HG02852 (cell line): ENCODE measurements at regions not wholly inside any gene's neighbourhood (a gene's known extent, or its start where the extent isn't known, plus 50 kb on each side); places are given as distances from the start of the nearest gene placed in this dataset.

Source experiments
- ATAC-seq: cut with Tn5 transposase; IDR thresholded peaks from one replicate; pipeline ENCODE4 v1.9.1; 2021; ENCODE audit warnings: mild to moderate bottlenecking, moderate library complexity; ENCODE audit not compliant: unreplicated experiment

DNA sequence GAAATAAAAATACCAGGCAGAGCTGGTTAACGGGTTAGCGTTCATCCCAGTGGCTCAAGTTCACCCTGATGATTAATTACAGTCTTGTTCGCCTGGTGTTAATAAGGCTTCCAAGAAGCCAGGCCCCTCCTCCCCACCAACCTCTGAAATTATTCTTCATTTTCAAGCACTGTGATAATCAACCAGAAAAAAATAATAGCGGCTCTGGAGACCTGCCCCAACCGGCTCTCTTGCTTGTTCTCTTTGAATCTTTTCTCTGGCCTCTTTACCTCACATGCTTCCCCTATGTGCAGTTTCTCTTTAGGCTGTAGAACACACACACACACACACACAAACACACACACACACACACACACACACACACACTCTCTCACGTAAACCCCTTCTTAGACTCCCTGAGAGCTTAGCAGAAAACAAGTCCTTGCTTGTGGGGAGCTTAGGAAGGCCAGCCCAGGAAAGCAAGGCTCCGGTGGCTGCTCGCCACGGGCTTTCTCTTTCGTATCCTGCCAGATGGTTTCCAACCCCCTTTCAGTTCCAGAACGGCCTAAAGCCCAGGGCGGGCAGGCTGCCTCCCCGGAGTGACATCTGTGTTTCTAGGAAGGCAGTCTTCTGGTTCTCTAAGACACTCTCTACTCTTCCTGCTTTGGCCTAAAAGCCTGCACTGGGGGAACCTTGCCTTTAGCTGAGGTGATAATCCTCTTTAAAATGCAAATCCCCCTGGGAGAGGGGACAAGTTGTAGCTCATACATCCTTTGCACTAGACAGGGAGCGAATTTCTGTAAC is 106.4 kb upstream of the SESN3 start:
- peak; percentile 87 for ATAC-seq

DNA sequence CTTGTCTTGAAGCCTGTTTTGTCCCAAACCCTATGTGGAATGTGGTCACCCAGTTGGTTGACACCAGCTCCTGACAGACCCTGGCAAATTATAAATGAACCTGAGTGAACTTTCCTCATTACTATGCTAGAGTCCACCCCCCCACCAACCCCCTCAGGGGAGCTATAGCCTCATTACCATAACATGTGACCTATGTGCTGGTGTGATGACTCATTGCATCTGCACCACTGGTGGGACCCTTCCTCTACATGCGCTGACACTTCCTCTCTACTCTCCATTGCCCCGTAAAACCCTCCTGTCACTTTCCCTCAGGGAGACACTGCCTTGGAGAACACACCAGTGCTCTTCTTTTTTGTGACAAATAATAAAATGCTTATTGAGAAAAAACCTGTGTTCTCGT is 105.0 kb upstream of the SESN3 start:
- ATAC-seq: no peak

DNA sequence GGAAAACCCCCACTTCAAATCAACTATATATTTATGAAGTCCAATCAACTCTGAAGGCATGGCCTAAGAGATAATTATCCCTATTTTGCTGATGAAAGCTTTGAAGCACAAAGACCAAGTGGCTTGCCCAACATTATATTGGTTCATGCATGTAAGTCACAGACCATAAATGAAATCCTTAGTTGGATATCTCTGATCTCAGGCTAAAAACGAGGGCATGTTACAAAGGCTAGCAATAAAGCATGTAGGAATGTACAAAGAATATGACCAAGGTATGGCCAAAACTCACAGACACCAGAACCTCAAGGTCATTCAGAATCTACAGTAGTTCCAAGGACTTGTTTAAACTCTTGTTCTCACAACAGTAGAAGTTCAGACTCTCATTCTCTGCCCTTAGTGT is 100.2 kb upstream of the SESN3 start:
- no peak for ATAC-seq

DNA sequence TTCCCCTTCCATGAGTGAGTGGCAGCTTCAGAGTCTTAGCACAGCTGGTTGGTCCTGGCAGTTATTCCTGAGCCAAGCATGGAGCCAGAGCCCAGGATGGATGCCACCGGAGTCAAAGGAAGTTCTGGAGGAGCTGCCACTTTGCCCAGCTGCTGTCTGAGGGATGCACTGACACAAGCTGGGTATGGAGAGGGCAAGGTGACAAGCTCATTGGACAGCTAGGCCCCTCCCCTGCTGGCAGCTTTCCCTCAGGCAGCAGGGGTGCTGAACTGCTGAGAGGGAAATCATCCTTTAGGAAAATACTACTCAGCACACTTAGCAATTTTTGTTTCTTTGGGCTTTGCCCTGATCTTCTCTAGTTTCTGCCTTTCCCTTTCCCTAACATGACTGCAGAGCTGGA is 99.3 kb upstream of the SESN3 start:
- ATAC-seq: no peak

DNA sequence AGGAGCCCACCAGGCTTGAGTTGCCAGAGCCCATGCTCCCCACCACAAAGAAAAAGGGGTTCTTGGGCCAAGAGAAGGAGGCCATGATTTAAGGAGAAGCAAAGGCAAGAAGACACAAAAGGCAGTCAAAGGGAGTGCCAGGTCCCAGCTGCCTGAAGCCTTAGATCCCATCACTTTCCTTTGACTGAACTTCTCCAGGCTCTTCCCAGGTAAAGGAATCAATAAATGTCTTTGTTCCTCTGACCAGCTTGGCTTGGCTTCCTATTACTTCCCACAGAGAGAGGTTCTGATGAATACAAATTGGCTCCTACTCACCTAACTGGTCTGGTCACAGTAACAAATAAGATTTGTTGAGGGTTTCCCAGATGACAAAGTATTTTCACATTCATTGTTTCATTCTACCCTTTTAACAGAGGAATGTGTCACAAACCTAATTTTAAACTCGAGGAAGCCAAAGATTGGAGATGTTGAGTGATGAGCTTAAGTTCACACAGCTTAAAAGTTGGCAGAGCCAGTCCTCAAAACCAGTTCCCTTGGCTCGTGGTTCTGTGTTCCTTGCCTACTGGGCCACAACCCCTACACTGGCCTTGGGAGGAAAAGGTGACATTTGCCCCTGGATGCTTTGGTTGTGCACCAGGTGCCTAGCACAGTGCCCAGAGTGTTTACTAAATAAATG is 96.4 kb upstream of the SESN3 start:
- no peak for ATAC-seq

DNA sequence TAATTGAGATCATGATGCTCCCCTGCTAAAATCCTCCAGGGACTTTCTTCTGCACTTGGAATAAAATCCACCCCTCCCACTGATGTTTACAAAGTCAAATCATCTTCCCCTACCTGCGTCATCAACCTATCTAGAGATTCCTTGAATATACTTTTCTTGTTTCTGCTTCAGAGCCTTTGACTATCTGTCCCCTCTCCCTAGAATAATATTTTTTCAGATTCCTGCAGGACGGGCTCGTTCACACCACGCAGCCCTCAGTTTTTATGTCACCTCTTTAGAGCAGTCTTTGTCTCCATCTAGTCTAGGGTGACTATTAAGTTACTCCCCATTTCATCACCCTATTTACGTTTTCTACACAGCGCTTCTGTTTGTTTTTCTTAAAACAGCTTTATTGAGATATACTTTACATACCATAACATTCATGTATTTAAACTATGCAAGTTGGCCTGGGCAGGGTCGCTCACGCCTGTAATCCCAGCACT is 94.8 kb upstream of the SESN3 start:
- ATAC-seq: no peak

DNA sequence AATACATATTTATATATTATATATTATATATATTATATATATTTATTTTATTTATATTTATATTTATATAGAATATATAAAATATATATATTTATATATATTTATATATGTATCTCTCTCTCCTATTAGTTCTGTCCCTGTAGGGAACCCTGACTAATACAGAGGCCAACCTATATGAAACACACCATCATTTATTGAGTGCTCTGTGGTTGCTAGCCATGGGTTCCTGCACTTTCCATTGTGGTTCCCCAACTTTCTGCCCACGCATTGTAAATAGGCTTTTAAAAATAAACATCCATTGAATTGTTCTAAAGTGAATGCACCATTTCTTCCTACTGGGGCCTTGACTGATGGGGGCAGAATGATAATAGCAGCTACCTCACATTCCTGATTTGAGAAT is 93.8 kb upstream of the SESN3 start:
- no peak for ATAC-seq

DNA sequence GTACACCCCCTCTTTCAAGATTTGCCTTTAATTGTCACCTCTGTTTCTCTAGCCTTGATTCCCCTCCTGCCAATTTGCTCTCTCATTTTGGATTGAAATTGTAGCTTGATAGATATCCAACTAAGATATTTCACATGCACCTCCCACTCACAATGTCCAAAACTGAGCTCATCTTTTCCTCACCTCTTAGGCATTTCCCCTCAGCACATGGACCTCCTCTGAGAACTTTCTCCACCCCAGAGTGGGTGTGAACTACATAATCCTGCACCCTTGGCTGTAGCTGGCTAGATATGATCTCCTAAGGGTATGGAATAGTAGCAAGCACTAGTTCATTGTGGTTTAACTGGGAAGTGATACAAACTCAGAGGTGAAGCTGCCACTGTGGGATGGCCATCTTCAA is 91.5 kb upstream of the SESN3 start:
- no peak for ATAC-seq

DNA sequence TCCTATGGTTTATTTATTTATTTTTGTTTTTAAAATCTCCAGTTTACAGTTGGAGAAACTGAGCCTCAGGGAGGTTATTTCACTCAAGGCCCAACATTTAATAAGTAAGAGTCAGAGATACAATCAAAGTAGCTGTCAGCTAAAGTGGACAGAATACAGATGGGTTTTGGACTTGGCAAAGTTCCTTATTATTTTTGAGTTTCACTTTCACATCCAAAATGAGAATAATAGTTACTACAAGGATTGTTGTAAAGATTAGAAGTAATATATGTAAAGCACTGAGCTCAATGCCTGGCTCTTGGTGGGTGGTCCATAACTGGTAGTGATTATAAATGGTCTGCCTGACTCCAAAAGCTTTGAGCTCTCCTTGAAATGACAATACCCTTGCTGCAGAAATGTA is 87.5 kb upstream of the SESN3 start:
- ATAC-seq: no peak

DNA sequence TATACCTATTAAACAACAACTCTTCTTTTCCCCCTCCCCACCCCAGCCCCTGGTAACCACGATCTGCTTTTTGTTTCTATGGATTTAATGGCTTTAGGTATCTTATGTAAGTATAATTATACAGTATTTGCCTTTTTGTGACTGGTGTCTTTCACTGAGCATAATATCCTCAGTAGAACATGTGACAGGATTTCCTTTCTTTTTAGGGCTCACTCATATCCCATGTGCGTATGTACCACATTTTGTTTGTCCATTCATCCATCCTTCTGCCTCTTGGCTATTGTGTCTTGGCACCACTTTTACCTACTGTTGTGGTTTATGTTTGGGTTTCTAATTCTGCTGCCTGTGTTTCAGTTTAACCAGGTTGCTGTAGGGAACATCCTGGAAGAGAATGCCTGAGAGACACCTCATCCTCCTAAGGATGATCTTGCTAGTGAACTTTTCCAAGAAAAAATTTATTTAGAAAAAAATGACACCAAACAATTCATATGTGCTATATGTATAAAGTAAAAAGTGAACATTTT is 77.6 kb upstream of the SESN3 start:
- no peak for ATAC-seq

DNA sequence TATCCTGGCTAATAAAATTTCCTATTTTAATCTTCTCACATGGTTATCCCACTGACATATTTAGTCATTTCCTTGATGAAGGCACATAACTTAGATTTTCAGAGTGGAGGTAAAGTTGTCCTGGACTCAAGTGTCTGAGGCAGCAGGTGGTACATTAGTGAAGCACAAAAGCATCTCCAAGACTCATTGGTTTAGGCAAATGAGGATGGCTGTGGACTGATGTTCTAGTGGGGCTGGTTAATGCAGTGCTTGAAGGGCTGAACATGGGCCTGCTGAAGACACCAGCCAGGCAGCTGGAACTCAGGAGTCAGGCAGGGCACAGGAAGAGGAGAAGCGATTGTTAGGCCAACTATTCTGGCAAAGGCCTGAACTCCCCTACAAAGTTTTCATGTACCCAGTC is 76.3 kb upstream of the SESN3 start:
- ATAC-seq: no peak

DNA sequence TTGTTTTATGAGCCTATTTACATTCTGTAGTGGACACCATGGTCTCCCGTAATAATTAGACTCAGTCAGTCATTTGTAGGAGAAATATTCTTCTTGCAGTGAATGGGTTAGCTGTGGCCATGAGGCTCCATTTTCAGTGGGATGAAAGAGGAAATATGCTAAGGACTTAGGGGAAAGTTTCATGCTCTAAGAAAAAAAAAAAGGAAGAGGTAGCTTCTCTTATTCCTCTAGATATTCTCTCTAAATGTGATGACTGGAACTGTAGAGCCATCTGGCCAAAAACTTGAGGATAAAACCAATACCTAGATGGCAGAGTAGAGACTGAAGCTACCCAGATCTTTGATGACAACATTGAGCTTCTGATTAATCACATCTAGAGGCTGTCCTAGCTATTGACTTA is 75.8 kb upstream of the SESN3 start:
- no peak for ATAC-seq

DNA sequence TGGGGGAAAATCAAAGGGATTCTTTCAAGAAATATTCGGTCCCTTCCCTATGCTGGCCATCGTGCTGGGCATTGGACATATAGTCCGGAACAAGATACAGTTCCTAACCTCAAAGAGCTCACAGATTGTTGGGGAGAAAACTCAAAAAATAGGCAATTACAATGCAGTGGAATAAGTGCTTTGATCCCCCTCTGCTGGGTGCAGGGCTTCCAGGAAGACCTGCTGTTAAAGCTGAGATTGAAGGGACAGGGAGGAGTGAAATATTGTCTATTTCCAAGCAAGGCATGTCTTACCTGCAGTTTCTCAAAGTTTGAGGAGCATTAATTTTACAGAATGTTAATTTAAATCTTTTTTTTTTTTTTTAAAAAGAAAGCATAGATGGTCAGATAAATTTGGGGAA is 75.1 kb upstream of the SESN3 start:
- no peak for ATAC-seq

DNA sequence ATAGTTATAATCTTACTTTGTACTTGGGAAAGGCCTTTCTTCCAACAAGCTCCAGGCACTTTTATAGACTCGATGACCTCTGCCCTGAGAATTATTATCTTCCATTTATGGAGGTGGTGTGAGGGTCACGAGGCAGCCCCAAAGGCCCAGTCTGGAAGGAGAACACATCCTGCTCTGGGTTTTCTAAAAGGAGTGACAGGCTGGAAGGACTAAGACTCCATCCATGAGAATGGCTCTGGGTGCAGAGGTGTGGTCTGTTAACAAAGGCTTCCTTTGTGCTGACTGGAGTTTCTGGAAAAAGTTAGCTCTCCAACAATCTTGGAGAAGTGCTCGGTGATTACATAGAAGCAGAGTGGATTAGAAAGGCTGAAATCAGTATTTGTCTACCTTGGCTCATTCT is 74.7 kb upstream of the SESN3 start:
- ATAC-seq: no peak

DNA sequence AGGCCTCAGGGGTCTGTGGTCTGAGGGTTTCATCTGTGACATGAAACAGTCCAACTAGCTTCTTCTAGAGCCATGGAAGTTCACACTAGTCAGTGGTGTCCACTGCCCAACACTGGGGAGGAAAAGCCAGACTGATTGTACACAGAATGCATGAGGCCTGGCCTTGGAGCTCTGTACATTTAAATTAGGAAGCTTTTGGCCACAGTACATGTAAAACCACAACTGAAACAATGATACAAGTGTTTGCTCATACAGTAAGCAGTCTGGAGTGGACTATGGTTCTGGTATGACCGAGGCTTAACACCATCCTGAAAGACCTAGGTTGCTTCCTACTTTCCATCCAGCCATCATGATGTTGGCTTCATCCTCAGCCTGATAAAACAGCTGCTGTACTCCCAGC is 73.8 kb upstream of the SESN3 start:
- peak; percentile 87 for ATAC-seq

DNA sequence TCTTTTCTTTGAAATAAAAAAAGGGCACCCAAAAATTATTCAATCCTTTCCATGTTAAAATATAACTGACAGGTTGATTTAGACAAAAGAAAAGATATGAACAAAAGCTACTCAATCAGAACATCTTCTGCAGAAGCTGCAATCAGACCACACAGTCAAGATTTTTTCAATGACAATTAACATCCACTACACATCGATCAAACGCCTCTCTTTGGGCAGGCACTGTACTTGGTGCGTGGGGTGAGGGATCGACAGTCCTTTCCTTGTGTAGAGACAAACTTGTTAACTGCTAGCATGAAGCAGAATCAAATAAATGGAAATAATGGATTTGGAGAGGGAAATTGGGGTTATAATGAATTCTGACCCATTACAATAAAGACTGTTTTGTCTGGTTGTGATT is 71.2 kb upstream of the SESN3 start:
- no peak for ATAC-seq

DNA sequence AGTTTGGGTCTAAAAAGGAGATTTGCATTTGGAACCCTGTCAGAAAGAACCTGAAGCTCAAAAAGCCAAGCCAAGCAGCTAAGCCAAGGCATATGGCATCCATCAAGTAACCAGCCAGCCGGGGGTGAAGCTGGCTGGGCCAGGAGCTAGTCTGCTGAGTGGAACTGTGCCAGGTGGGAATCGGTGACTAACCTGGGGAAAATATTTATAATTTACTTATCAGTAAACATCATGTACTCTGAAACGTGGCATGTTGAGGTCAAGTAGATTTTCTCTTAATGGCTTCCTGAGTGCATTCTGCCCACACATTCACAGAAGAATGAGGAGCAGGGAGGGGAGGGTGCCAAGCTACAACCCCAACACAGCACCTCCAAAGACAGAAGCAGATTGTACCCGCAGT is 70.5 kb upstream of the SESN3 start:
- no peak for ATAC-seq

DNA sequence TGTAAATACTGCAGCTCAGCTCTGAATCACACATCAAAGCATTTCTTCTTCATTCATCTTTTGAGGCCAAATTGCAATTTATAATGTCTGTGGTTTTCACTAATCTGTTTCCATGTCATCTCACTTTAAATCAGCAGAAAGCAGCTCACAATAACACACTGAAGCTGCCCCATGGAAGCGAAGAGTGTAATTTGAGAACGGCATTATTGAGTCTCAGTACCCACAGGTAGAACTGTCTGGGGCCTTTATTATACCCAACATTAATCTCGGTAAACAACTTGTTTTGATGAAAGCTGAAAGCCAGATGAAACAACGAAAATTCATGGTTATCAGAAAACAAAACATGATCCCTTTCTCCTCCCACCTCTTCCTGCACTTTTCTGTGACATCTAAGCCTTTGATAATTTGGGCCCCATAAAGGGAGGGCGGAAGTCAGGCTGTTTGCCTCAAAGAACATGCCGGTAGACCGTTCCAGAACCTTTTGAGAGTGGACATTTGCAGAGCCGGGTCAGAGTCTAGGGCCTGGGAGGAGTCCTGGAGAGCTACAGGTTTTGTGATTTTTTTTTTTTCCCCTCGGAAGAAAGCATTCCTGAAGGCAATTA is 68.2 kb upstream of the SESN3 start:
- no peak for ATAC-seq

DNA sequence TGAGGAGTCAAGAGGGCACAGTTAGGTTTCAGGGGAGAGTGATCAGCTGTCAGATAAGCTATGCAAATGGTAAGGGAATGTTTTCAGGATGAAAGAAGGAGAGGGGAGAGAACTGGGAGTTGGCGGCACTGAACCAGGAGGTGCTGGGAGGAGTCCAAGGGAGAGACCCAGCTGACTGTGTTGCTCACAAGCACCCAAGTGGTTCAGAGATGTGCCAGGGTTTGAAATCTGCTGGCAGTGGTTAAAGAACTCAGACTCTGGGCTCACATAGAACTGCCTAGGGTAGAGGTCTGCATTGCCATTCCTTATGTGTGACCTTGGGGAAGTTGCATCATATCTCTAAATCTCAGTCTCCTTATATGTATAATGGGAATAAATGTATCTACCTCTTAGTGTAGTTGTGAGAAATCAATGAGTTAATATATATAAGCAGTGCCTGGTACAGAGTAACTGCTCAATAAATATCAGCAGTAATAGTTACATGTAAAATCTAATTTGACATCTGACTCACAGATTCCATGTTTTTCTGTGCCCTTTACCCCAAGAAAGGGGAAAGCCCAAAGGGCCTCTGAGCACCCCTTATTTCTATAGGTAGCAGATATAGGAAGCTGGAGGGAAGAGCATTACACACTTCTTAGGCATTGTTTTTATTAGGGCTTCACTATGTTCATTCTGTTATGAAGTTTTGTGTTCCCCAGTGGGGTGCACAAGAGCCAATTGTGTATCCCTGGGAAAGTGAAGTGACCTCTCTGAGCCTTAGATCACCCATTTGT is 66.9 kb upstream of the SESN3 start:
- no peak for ATAC-seq

DNA sequence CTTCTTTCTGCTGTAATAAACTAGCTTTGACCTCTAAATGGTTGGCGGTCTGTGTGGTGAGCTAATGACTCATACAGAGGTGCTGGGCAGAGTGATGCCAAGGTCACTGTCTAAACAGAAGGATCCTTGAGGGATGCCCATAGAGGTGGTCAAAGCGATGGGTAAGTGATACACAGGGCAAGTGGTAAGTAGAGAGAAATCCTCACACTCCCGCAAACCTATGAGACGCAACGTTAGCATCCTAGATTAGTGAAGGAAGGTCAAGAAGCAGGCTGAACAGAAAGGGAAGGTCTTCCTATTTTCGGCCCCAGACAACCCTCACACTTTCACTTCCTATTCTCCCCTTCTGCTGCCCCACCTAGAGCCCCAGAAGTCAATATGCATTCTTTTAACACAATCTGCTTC is 65.6 kb upstream of the SESN3 start:
- peak; percentile 94 for ATAC-seq

DNA sequence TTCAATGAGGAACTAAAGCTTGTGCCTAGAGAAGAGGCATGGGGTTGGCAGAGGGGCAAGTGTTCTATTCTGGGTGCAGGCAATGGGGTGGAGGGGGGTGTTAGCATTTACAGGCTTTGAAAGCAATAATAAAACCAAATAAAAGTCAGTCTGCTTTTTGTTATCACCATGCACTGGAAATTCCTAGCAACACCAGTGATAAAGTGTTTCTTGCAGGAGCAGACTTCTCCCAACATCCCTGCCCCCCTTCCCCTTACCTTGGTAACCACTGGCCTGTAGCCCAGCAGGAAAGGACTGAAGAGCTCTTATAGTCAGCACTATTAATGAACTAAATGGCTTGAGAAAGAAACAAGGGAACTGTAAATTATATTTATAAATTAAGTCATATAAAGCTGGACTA is 65.2 kb upstream of the SESN3 start:
- no peak for ATAC-seq
